Liver (tissue), 7 donors: ENCODE measurements at regions not wholly inside any gene's neighbourhood (a gene's known extent, or its start where the extent isn't known, plus 50 kb on each side); places are given as distances from the start of the nearest gene placed in this dataset.

ENCODE experiments used
- DNase-seq: peaks from one replicate; pipeline ENCODE4 v3.0.0-alpha.2; 2017; ENCODE audit warnings: low spot score
- H3K27ac ChIP-seq, 2 donors: one replicate each; pipeline ENCODE4 v1.7.0; 2013; ENCODE audit warnings: inconsistent platforms in 2 of 2, low read length in 2 of 2, control low read depth in 1 of 2, low read depth in 1 of 2, mild to moderate bottlenecking in 1 of 2
- H3K27me3 ChIP-seq, 4 donors: one replicate each; pipeline versions ENCODE4 v1.6.1 to v1.7.0; 2013; ENCODE audit warnings: low read length in 3 of 4, inconsistent platforms in 1 of 4, mild to moderate bottlenecking in 1 of 4, moderate library complexity in 1 of 4; ENCODE audit not compliant: control insufficient read depth in 4 of 4, insufficient read depth in 4 of 4
- H3K36me3 ChIP-seq, 4 donors: one replicate each; pipeline versions ENCODE4 v1.6.1 to v1.7.0; 2013; ENCODE audit warnings: low read length in 3 of 4, mild to moderate bottlenecking in 3 of 4, low read depth in 1 of 4, moderate library complexity in 1 of 4; ENCODE audit not compliant: control insufficient read depth in 4 of 4, insufficient read depth in 3 of 4
- H3K4me1 ChIP-seq, 4 donors: one replicate each; pipeline versions ENCODE4 v1.6.1 to v1.7.0; 2013; ENCODE audit warnings: low read length in 3 of 4, mild to moderate bottlenecking in 3 of 4, moderate library complexity in 1 of 4; ENCODE audit not compliant: control insufficient read depth in 4 of 4, insufficient read depth in 4 of 4
- H3K4me3 ChIP-seq, 3 donors: one replicate each; pipeline versions ENCODE4 v1.6.1 to v1.7.0; 2013; ENCODE audit warnings: low read length in 3 of 3, control low read depth in 1 of 3, low read depth in 1 of 3, mild to moderate bottlenecking in 1 of 3
- H3K9ac ChIP-seq, 2 donors: one replicate each; pipeline ENCODE4 v1.7.0; 2013; ENCODE audit warnings: low read length in 2 of 2, mild to moderate bottlenecking in 2 of 2, moderate library complexity in 2 of 2, control low read depth in 1 of 2, low read depth in 1 of 2
- H3K9me3 ChIP-seq, 4 donors: one replicate each; pipeline versions ENCODE4 v1.6.1 to v1.7.0; 2013; ENCODE audit warnings: low read length in 3 of 4; ENCODE audit not compliant: control insufficient read depth in 4 of 4
- EGR1 ChIP-seq, 2 donors: IDR thresholded peaks; 2 replicates each; pipeline ENCODE4 v1.6.1; 2016 to 2018; ENCODE audit warnings: antibody characterized with exemption in 2 of 2, low read depth in 2 of 2
- FOXA1 ChIP-seq: IDR thresholded peaks from 2 replicates; pipeline ENCODE4 v1.6.1; 2016; ENCODE audit warnings: antibody characterized with exemption
- FOXA2 ChIP-seq: IDR thresholded peaks from 2 replicates; pipeline ENCODE4 v1.6.1; 2016; ENCODE audit warnings: antibody characterized with exemption
- GABPA ChIP-seq, 2 donors: IDR thresholded peaks in 1 of 2; conservative IDR thresholded peaks in 1 of 2; 2 replicates each; pipeline ENCODE4 v1.6.1; 2016; ENCODE audit warnings: antibody characterized with exemption in 2 of 2, mild to moderate bottlenecking in 1 of 2, moderate library complexity in 1 of 2
- HNF4A ChIP-seq, 2 donors: conservative IDR thresholded peaks; 2 replicates each; pipeline ENCODE4 v1.6.1; 2016; ENCODE audit warnings: antibody characterized with exemption in 2 of 2, mild to moderate bottlenecking in 2 of 2
- HNF4G ChIP-seq: IDR thresholded peaks from 2 replicates; pipeline ENCODE4 v1.6.1; 2016; ENCODE audit warnings: antibody characterized with exemption
- JUND ChIP-seq, 2 donors: IDR thresholded peaks; 2 replicates each; pipeline ENCODE4 v1.6.1; 2016; ENCODE audit warnings: antibody characterized with exemption in 2 of 2
- MAX ChIP-seq: IDR thresholded peaks from 2 replicates; pipeline ENCODE4 v1.6.1; 2016; ENCODE audit warnings: antibody characterized with exemption
- NR2F2 ChIP-seq: IDR thresholded peaks from 2 replicates; pipeline ENCODE4 v1.6.1; 2016; ENCODE audit warnings: antibody characterized with exemption
- RAD21 ChIP-seq, 2 donors: IDR thresholded peaks; 2 replicates each; pipeline ENCODE4 v1.6.1; 2016; ENCODE audit warnings: antibody characterized with exemption in 2 of 2, mild to moderate bottlenecking in 2 of 2
- RXRA ChIP-seq, 2 donors: IDR thresholded peaks; 2 replicates each; pipeline ENCODE4 v1.6.1; 2017 to 2018; ENCODE audit warnings: antibody characterized with exemption in 2 of 2, mild to moderate bottlenecking in 1 of 2
- SP1 ChIP-seq: IDR thresholded peaks from 2 replicates; pipeline ENCODE4 v1.6.1; 2018; ENCODE audit warnings: antibody characterized with exemption, mild to moderate bottlenecking
- TAF1 ChIP-seq: conservative IDR thresholded peaks from 2 replicates; pipeline ENCODE4 v1.6.1; 2016; ENCODE audit warnings: antibody characterized with exemption, mild to moderate bottlenecking
- YY1 ChIP-seq: IDR thresholded peaks from 2 replicates; pipeline ENCODE4 v1.6.1; 2016; ENCODE audit warnings: antibody characterized with exemption, mild to moderate bottlenecking
- WGBS: extraction: QIAGEN DNeasy Blood & Tissue Kit; methylation state at CpG from one replicate; pipeline ENCODE4 v1.1.7; 2013; 5-methylcytosine and 5-hydroxymethylcytosine counted together
- TF ChIP-seq, protein P1 (sequence below): IDR thresholded peaks from 2 replicates; pipeline ENCODE4 v1.6.1; 2016; ENCODE audit warnings: antibody characterized with exemption
- TF ChIP-seq, protein P2 (sequence below): IDR thresholded peaks from 2 replicates; pipeline ENCODE4 v1.6.1; 2016; ENCODE audit warnings: antibody characterized with exemption, mild to moderate bottlenecking
- donor health status: healthy.
- donor health status: healthy.
- donor health status: healthy.
- donor health status: healthy.

DNA sequence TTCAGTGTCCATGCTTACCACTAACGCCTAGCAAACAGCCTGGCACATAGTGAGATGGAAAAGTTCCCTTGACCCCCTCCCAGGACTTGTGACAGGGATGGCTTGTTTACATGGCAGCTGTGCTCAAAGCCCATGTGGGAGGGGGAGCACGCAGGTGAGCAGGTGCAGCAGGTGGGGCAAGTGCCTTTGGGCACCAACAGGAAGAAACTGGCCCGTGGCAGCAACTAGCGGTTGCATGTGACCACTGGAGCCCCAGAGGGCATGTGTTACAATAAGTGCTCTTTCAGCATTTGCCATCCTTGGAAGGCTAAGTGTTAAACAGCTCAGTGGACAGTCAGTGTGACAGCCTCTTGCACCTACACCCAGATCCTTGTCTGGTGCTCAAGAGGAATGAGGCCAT, 734.6 kb downstream of the TUSC7 start:
- Histone ChIP-seq H3K9ac (no peak overlapping the region), H3K36me3 (no peaks in the 10 kb centered on the region), H3K4me1 (no peaks in the 10 kb centered on the region), H3K9me3 (no peaks in the 10 kb centered on the region), H3K27me3 (peaks cover 0 to 4% (median 0%) of the 10 kb centered on the region in 4 donors), H3K27ac (no peak overlapping the region), H3K4me3 (no peak overlapping the region)
- 69% methylated on average over 4 of the region's 4 CpGs for WGBS
- TF ChIP-seq YY1 (no peak), GABPA (IDR thresholded peaks at IDR 0.05 in 1 of 2, conservative IDR thresholded peaks at IDR 0.05 in 1 of 2) (no peak), RAD21 (IDR thresholded peaks at IDR 0.05) (no peak), RXRA (IDR thresholded peaks at IDR 0.05) (no peak)
- DNase-seq, result no peak

DNA sequence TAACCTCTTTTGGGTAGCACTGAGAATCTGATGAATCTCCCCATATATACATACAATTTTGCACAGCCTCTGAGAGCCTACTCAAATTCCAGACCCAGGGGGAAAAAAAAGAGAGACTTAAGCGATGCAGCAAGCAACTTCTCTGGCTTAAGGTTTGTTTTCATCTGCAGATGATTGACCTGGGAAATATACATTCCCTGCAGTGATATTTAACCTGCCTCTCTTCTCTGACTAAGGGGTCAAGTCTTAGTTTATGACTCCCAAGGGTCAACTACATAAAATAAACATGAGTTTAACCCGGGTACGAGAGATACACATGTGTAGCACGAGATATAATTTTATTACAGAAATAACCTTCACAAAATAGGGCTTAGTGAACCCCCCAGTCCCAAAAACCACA, 737.8 kb downstream of the TUSC7 start:
- TF ChIP-seq, protein P1, sequence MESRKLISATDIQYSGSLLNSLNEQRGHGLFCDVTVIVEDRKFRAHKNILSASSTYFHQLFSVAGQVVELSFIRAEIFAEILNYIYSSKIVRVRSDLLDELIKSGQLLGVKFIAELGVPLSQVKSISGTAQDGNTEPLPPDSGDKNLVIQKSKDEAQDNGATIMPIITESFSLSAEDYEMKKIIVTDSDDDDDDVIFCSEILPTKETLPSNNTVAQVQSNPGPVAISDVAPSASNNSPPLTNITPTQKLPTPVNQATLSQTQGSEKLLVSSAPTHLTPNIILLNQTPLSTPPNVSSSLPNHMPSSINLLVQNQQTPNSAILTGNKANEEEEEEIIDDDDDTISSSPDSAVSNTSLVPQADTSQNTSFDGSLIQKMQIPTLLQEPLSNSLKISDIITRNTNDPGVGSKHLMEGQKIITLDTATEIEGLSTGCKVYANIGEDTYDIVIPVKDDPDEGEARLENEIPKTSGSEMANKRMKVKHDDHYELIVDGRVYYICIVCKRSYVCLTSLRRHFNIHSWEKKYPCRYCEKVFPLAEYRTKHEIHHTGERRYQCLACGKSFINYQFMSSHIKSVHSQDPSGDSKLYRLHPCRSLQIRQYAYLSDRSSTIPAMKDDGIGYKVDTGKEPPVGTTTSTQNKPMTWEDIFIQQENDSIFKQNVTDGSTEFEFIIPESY, result no peak
- TF ChIP-seq TAF1, result no peak
- TF ChIP-seq GABPA (IDR thresholded peaks at IDR 0.05 in 1 of 2, conservative IDR thresholded peaks at IDR 0.05 in 1 of 2), result no peak
- TF ChIP-seq FOXA1, result no peak
- TF ChIP-seq EGR1 (IDR thresholded peaks at IDR 0.05; ENCODE audit: low read depth in 2 of 2), result no peak
- no peak for TF ChIP-seq JUND (IDR thresholded peaks at IDR 0.05)
- TF ChIP-seq MAX, result no peak
- no peak for TF ChIP-seq FOXA2
- Histone ChIP-seq H3K27ac (no peak overlapping the region), H3K27me3 (peaks cover 0 to 4% (median 0%) of the 10 kb centered on the region in 4 donors), H3K9me3 (no peaks in the 10 kb centered on the region), H3K9ac (no peak overlapping the region), H3K4me3 (no peak overlapping the region), H3K36me3 (no peaks in the 10 kb centered on the region), H3K4me1 (no peaks in the 10 kb centered on the region)
- WGBS, result 53% methylated on average over 4 of the region's 4 CpGs
- no peak for DNase-seq

- Histone ChIP-seq H3K9me3 (no peaks in the 10 kb centered on the region), H3K27ac (no peak overlapping the region), H3K27me3 (no peaks in the 10 kb centered on the region), H3K9ac (no peak overlapping the region), H3K4me1 (no peaks in the 10 kb centered on the region), H3K36me3 (no peaks in the 10 kb centered on the region), H3K4me3 (no peak overlapping the region)
- DNase-seq, result no peak
- WGBS, result 30% methylated on average over 4 of the region's 4 CpGs
- TF ChIP-seq, protein P1, result no peak
- TF ChIP-seq HNF4G, result no peak
- TF ChIP-seq, protein P2, sequence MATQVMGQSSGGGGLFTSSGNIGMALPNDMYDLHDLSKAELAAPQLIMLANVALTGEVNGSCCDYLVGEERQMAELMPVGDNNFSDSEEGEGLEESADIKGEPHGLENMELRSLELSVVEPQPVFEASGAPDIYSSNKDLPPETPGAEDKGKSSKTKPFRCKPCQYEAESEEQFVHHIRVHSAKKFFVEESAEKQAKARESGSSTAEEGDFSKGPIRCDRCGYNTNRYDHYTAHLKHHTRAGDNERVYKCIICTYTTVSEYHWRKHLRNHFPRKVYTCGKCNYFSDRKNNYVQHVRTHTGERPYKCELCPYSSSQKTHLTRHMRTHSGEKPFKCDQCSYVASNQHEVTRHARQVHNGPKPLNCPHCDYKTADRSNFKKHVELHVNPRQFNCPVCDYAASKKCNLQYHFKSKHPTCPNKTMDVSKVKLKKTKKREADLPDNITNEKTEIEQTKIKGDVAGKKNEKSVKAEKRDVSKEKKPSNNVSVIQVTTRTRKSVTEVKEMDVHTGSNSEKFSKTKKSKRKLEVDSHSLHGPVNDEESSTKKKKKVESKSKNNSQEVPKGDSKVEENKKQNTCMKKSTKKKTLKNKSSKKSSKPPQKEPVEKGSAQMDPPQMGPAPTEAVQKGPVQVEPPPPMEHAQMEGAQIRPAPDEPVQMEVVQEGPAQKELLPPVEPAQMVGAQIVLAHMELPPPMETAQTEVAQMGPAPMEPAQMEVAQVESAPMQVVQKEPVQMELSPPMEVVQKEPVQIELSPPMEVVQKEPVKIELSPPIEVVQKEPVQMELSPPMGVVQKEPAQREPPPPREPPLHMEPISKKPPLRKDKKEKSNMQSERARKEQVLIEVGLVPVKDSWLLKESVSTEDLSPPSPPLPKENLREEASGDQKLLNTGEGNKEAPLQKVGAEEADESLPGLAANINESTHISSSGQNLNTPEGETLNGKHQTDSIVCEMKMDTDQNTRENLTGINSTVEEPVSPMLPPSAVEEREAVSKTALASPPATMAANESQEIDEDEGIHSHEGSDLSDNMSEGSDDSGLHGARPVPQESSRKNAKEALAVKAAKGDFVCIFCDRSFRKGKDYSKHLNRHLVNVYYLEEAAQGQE, result no peak
- no peak for TF ChIP-seq SP1
- no peak for TF ChIP-seq FOXA2
- TF ChIP-seq GABPA (IDR thresholded peaks at IDR 0.05 in 1 of 2, conservative IDR thresholded peaks at IDR 0.05 in 1 of 2), result no peak
- no peak for TF ChIP-seq MAX
- no peak for TF ChIP-seq NR2F2
- TF ChIP-seq RAD21 (IDR thresholded peaks at IDR 0.05), result no peak
- no peak for TF ChIP-seq TAF1
- no peak for TF ChIP-seq JUND (IDR thresholded peaks at IDR 0.05)
- TF ChIP-seq RXRA (IDR thresholded peaks at IDR 0.05), result no peak
- TF ChIP-seq FOXA1, result no peak
- TF ChIP-seq EGR1 (IDR thresholded peaks at IDR 0.05; ENCODE audit: low read depth in 2 of 2), result no peak
- no peak for TF ChIP-seq HNF4A (conservative IDR thresholded peaks at IDR 0.05)
- TF ChIP-seq YY1, result no peak
Observed at GRCh38 chr3:117450026-117450425, 740.4 kb downstream of the TUSC7 start.
